NCI-H526 (cell line): ENCODE measurements at regions not wholly inside any gene's neighbourhood (a gene's known extent, or its start where the extent isn't known, plus 50 kb on each side); places are given as distances from the start of the nearest gene placed in this dataset.
"Not testable (repeated sequence)": the region's sequence is repeated elsewhere in the genome, so short reads cannot be mapped to it uniquely, and the experiment has no call there.

Experiments used
- DNase-seq, 2 experiments: peaks; one replicate each; lab custom pipeline; 2025; lab: John Stamatoyannopoulos, UW

- DNase-seq, result no peak
Measured at GRCh38 chr20:63145156-63145555, 70.8 kb downstream of the YTHDF1 start.

GRCh38 chr20:63142933-63143332, 73.0 kb downstream of the YTHDF1 start:
- DNase-seq, result no peak

- no peak for DNase-seq
Measured at GRCh38 chr20:63141531-63141930, 74.4 kb downstream of the YTHDF1 start.

GRCh38 chr20:63140514-63141433, 75.2 kb downstream of the YTHDF1 start:
- DNase-seq, result no peak

- no peak for DNase-seq
Measured at GRCh38 chr20:63139837-63140236, 76.1 kb downstream of the YTHDF1 start.

GRCh38 chr20:63139356-63139755, 76.6 kb downstream of the YTHDF1 start:
- DNase-seq, result no peak

GRCh38 chr20:63138855-63139341, 77.0 kb downstream of the YTHDF1 start:
- DNase-seq, result no peak

GRCh38 chr20:63137851-63138415, 78.0 kb downstream of the YTHDF1 start:
- no peak for DNase-seq

GRCh38 chr20:63136296-63136695, 79.6 kb downstream of the YTHDF1 start:
- DNase-seq, result no peak

GRCh38 chr20:63135411-63135810, 80.5 kb downstream of the YTHDF1 start:
- DNase-seq, result no peak

GRCh38 chr20:63134711-63135361, 81.1 kb downstream of the YTHDF1 start:
- DNase-seq, result not testable (repeated sequence)

GRCh38 chr20:63134201-63134612, 81.7 kb downstream of the YTHDF1 start:
- no peak for DNase-seq

GRCh38 chr20:63133481-63134091, 82.3 kb downstream of the YTHDF1 start:
- no peak for DNase-seq

GRCh38 chr20:63132715-63133471, 83.0 kb downstream of the YTHDF1 start:
- DNase-seq, result no peak

- no peak for DNase-seq
Measured at GRCh38 chr20:63132131-63132714, 83.7 kb downstream of the YTHDF1 start.

- DNase-seq, result no peak
Measured at GRCh38 chr20:63130658-63131577, 85.0 kb downstream of the YTHDF1 start.

- DNase-seq, result no peak
Measured at GRCh38 chr20:63129991-63130657, 85.8 kb downstream of the YTHDF1 start.

- no peak for DNase-seq
Measured at GRCh38 chr20:63129376-63129965, 86.5 kb downstream of the YTHDF1 start.

- no peak for DNase-seq
Measured at GRCh38 chr20:63128956-63129355, 87.0 kb downstream of the YTHDF1 start.
